Uterus (tissue), 2 donors: ENCODE measurements at regions not wholly inside any gene's neighbourhood (a gene's known extent, or its start where the extent isn't known, plus 50 kb on each side); places are given as distances from the start of the nearest gene placed in this dataset.

Source experiments
- CTCF ChIP-seq, 4 experiments: fragments of 200-600 bp in 2 of 4; fragments of 450-650 bp in 2 of 4; sonication (generic) in 2 of 4; IDR thresholded peaks; one replicate each; pipeline ENCODE4 v1.5.1; 2016 to 2019; ENCODE audit warnings: antibody characterized with exemption in 4 of 4, mild to moderate bottlenecking in 2 of 4, moderate library complexity in 1 of 4
- POLR2A ChIP-seq, 2 donors: fragments of 450-650 bp; IDR thresholded peaks; one replicate each; pipeline ENCODE4 v1.6.1; 2016; ENCODE audit warnings: antibody characterized with exemption in 2 of 2, mild to moderate bottlenecking in 1 of 2, moderate library complexity in 1 of 2

- TF ChIP-seq CTCF (IDR thresholded peaks at IDR 0.05) (no peak), POLR2A (IDR thresholded peaks at IDR 0.05) (no peak)
Measured at GRCh38 chr5:57685516-57686255, 203.1 kb upstream of the ACTBL2 start.
